H9 (cell line): ENCODE measurements at regions not wholly inside any gene's neighbourhood (a gene's known extent, or its start where the extent isn't known, plus 50 kb on each side); places are given as distances from the start of the nearest gene placed in this dataset.

Experiments
- DNase-seq: peaks from one replicate; pipeline ENCODE4 v3.0.0-alpha.2; 2017
- H2AFZ ChIP-seq: one replicate; pipeline ENCODE4 v1.6.1; 2013; ENCODE audit warnings: mild to moderate bottlenecking, low read length, control low read depth, moderate library complexity
- H2AK5ac ChIP-seq: 2 replicates; pipeline ENCODE4 v1.6.1; 2013; ENCODE audit warnings: low read length, control low read depth, mixed read lengths; ENCODE audit not compliant: insufficient read length
- H2BK120ac ChIP-seq: one replicate; pipeline ENCODE4 v1.6.1; 2013; ENCODE audit warnings: low read depth, mild to moderate bottlenecking, low read length, control low read depth, inconsistent platforms; ENCODE audit not compliant: poor library complexity, severe bottlenecking
- H2BK12ac ChIP-seq: 2 replicates; pipeline ENCODE4 v1.6.1; 2013; ENCODE audit warnings: low read length, control low read depth, mixed read lengths, low read depth; ENCODE audit not compliant: insufficient read length
- H2BK15ac ChIP-seq: 2 replicates; pipeline ENCODE4 v1.6.1; 2013; ENCODE audit warnings: low read depth, low read length, control low read depth
- H2BK20ac ChIP-seq: one replicate; pipeline ENCODE4 v1.6.1; 2013; ENCODE audit warnings: low read depth, mild to moderate bottlenecking, low read length, control low read depth, inconsistent platforms; ENCODE audit not compliant: poor library complexity, severe bottlenecking
- H2BK5ac ChIP-seq: 2 replicates; pipeline ENCODE4 v1.6.1; 2013; ENCODE audit warnings: low read length, control low read depth, mixed read lengths; ENCODE audit not compliant: insufficient read length
- H3K14ac ChIP-seq: 2 replicates; pipeline ENCODE4 v1.6.1; 2013; ENCODE audit warnings: low read length, control low read depth; ENCODE audit not compliant: insufficient read depth
- H3K18ac ChIP-seq: 2 replicates; pipeline ENCODE4 v1.6.1; 2013; ENCODE audit warnings: low read depth, mild to moderate bottlenecking, mixed read lengths, low read length, control low read depth; ENCODE audit not compliant: insufficient read length
- H3K23ac ChIP-seq: 2 replicates; pipeline ENCODE4 v1.6.1; 2013; ENCODE audit warnings: low read length, control low read depth, mixed read lengths, low read depth; ENCODE audit not compliant: insufficient read length
- H3K23me2 ChIP-seq: 2 replicates; pipeline ENCODE4 v1.6.1; 2013; ENCODE audit warnings: low read depth, mild to moderate bottlenecking, mixed read lengths, low read length, control low read depth; ENCODE audit not compliant: insufficient read length, poor library complexity, severe bottlenecking
- H3K27ac ChIP-seq: 2 replicates; pipeline ENCODE4 v1.5.1; 2013; ENCODE audit warnings: low read length, control low read depth, mixed read lengths, low read depth; ENCODE audit not compliant: insufficient read length
- H3K27me3 ChIP-seq: 2 replicates; pipeline ENCODE4 v1.6.1; 2013; ENCODE audit warnings: low read length, control low read depth, inconsistent platforms; ENCODE audit not compliant: insufficient read depth
- H3K4ac ChIP-seq: 2 replicates; pipeline ENCODE4 v1.6.1; 2013; ENCODE audit warnings: low read depth, mild to moderate bottlenecking, control low read depth, inconsistent platforms, low read length, moderate library complexity
- H3K4me1 ChIP-seq: 2 replicates; pipeline ENCODE4 v1.6.1; 2013; ENCODE audit warnings: low read length, control low read depth, inconsistent platforms; ENCODE audit not compliant: insufficient read depth
- H3K4me2 ChIP-seq: 2 replicates; pipeline ENCODE4 v1.6.1; 2013; ENCODE audit warnings: low read length, control low read depth, mixed read lengths; ENCODE audit not compliant: insufficient read length, insufficient read depth
- H3K56ac ChIP-seq: 2 replicates; pipeline ENCODE4 v1.6.1; 2013; ENCODE audit warnings: low read depth, mild to moderate bottlenecking, mixed read lengths, low read length, control low read depth; ENCODE audit not compliant: insufficient read length
- H3K79me1 ChIP-seq: 2 replicates; pipeline ENCODE4 v1.6.1; 2013; ENCODE audit warnings: low read depth, mild to moderate bottlenecking, moderate library complexity, low read length, control low read depth, inconsistent platforms; ENCODE audit not compliant: insufficient read depth, poor library complexity, severe bottlenecking
- H3K79me2 ChIP-seq: 2 replicates; pipeline ENCODE4 v1.6.1; 2013; ENCODE audit warnings: low read length, control low read depth, inconsistent platforms; ENCODE audit not compliant: insufficient read depth
- H3K9ac ChIP-seq: 2 replicates; pipeline ENCODE4 v1.6.1; 2013; ENCODE audit warnings: low read length, control low read depth, mixed read lengths; ENCODE audit not compliant: insufficient read length; ENCODE audit errors: extremely low read depth
- H3K9me3 ChIP-seq: one replicate; pipeline ENCODE4 v1.6.1; 2013; ENCODE audit warnings: low read depth, low read length, inconsistent platforms; ENCODE audit not compliant: control insufficient read depth
- H3T11ph ChIP-seq: one replicate; pipeline ENCODE4 v1.6.1; 2013; ENCODE audit warnings: mild to moderate bottlenecking, low read length, control low read depth, inconsistent platforms
- H4K20me1 ChIP-seq: one replicate; pipeline ENCODE4 v1.6.1; 2013; ENCODE audit not compliant: control insufficient read depth, insufficient read length, insufficient read depth
- H4K5ac ChIP-seq: 2 replicates; pipeline ENCODE4 v1.6.1; 2013; ENCODE audit warnings: low read depth, mild to moderate bottlenecking, mixed read lengths, low read length, control low read depth; ENCODE audit not compliant: insufficient read length
- H4K8ac ChIP-seq: replicated peaks from 2 replicates; pipeline ENCODE4 v1.6.1; 2013; ENCODE audit warnings: low read length, control low read depth, mixed read lengths, low read depth; ENCODE audit not compliant: insufficient read length
- H4K91ac ChIP-seq: 2 replicates; pipeline ENCODE4 v1.6.1; 2013; ENCODE audit warnings: low read depth, mild to moderate bottlenecking, moderate library complexity, mixed read lengths, low read length, control low read depth; ENCODE audit not compliant: insufficient read length
- H3K27ac Mint-ChIP-seq, 3 experiments: 2 replicates in 2 of 3; 3 replicates in 1 of 3; pipeline ENCODE4 v1.8.0; 2020 to 2021; ENCODE audit warnings: mixed read lengths in 3 of 3, mild to moderate bottlenecking in 1 of 3, moderate library complexity in 1 of 3
- H3K27me3 Mint-ChIP-seq: 2 replicates; pipeline ENCODE4 v1.8.0; 2021; ENCODE audit warnings: low read depth, mild to moderate bottlenecking, moderate library complexity, mixed read lengths
- H3K36me3 Mint-ChIP-seq, 3 experiments: 2 replicates in 2 of 3; 3 replicates in 1 of 3; pipeline ENCODE4 v1.8.0; 2020 to 2021; ENCODE audit warnings: low read depth in 3 of 3, mixed read lengths in 3 of 3; ENCODE audit not compliant: insufficient read depth in 1 of 3
- H3K4me1 Mint-ChIP-seq, 2 experiments: 2 replicates each; pipeline ENCODE4 v1.8.0; 2020; ENCODE audit warnings: mixed read lengths in 2 of 2
- H3K4me3 Mint-ChIP-seq, 2 experiments: 2 replicates in 1 of 2; 3 replicates in 1 of 2; pipeline ENCODE4 v1.8.0; 2020 to 2021; ENCODE audit warnings: mild to moderate bottlenecking in 2 of 2, mixed read lengths in 2 of 2, moderate library complexity in 1 of 2
- H3K9me3 Mint-ChIP-seq, 2 experiments: 2 replicates in 1 of 2; 3 replicates in 1 of 2; pipeline ENCODE4 v1.8.0; 2020; ENCODE audit warnings: mild to moderate bottlenecking in 2 of 2, mixed read lengths in 2 of 2, moderate library complexity in 1 of 2
- CTCF ChIP-seq: fragments of 200-600 bp; sonication (generic); conservative IDR thresholded peaks from 3 replicates; pipeline ENCODE4 v1.8.0; 2021; ENCODE audit warnings: antibody characterized with exemption, mild to moderate bottlenecking
- WGBS: extraction: QIAGEN DNeasy Blood & Tissue Kit; methylation state at CpG from one replicate; pipeline ENCODE4 v1.1.7; 2013; ENCODE audit warnings: missing lambda C conversion rate, low lambda C conversion rate, mixed read lengths; ENCODE audit not compliant: insufficient read length; ENCODE audit errors: extremely low coverage; 5-methylcytosine and 5-hydroxymethylcytosine counted together

- no peak overlapping the region for H2BK20ac ChIP-seq
- no peak overlapping the region for H3K56ac ChIP-seq
- H3K9me3 ChIP-seq: no peaks in the 10 kb centered on the region
- H4K5ac ChIP-seq: no peak overlapping the region
- no peaks in the 10 kb centered on the region for H3K23me2 ChIP-seq
- H2AFZ ChIP-seq: no peak overlapping the region
- no peak overlapping the region for H4K8ac ChIP-seq
- no peak overlapping the region for H2BK15ac ChIP-seq
- no peak overlapping the region for H3K9ac ChIP-seq
- H2AK5ac ChIP-seq: no peak overlapping the region
- no peak overlapping the region for H3K4ac ChIP-seq
- Mint-ChIP-seq H3K27me3 (no peaks in the 10 kb centered on the region), H3K36me3 (peaks cover 0 to 2% (median 0%) of the 10 kb centered on the region in 3 experiments; a peak in 1 of 7 replicates), H3K27ac (no peak overlapping the region), H3K9me3 (peaks cover 0 to 3% of the 10 kb centered on the region in 2 experiments; a peak in 1 of 5 replicates), H3K4me1 (peaks cover 4 to 11% of the 10 kb centered on the region in 2 experiments; a peak in 1 of 4 replicates), H3K4me3 (no peak overlapping the region)
- H3K18ac ChIP-seq: no peak overlapping the region
- no peak for TF ChIP-seq CTCF
- no peak overlapping the region for H2BK120ac ChIP-seq
- H3K4me2 ChIP-seq: no peak overlapping the region
- no peaks in the 10 kb centered on the region for H4K20me1 ChIP-seq
- H2BK5ac ChIP-seq: no peak overlapping the region
- H3K27me3 ChIP-seq: no peaks in the 10 kb centered on the region
- no peak overlapping the region for H2BK12ac ChIP-seq
- no peak for DNase-seq
- H3K23ac ChIP-seq: no peak overlapping the region
- no peaks in the 10 kb centered on the region for H3K4me1 ChIP-seq
- no peaks in the 10 kb centered on the region for H3K79me1 ChIP-seq
- WGBS: no CpG with 5 or more reads among the region's 3 CpGs
- H3K79me2 ChIP-seq: no peaks in the 10 kb centered on the region
- H3T11ph ChIP-seq: no peak overlapping the region
- no peak overlapping the region for H4K91ac ChIP-seq
- no peak overlapping the region for H3K14ac ChIP-seq
- no peak overlapping the region for H3K27ac ChIP-seq
Observed at GRCh38 chr7:24191362-24191761, 92.6 kb upstream of the NPY start.
